NCI-H146 treated with DMSO at 0.1 percent for 48 hours (cell line): ENCODE measurements at regions not wholly inside any gene's neighbourhood (a gene's known extent, or its start where the extent isn't known, plus 50 kb on each side); places are given as distances from the start of the nearest gene placed in this dataset.
"Not testable (repeated sequence)": the region's sequence is repeated elsewhere in the genome, so short reads cannot be mapped to it uniquely, and the experiment has no call there.

Experiments used
- DNase-seq: peaks from one replicate; lab custom pipeline; 2025; ENCODE audit not compliant: unreplicated experiment; lab: John Stamatoyannopoulos, UW

DNA sequence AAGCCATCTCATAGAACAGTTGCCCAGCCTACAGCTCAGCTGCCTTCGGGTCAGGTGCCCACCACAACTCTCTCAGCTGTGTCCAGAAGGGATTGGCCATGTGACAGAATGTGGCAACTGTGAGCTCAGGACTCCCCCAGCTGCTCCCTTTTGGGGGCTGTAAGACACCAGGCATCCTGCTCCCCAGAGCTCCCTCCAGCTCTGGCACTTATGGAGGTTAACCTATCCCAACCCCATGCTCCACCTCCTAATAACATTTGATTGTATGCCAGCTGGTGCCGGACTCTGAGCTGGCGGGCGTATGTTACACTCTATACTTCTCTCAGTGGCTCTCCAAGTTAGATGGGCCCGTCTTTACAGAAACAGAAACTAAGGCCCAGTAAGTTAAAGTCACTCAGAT, 222.8 kb downstream of the FAM43A start:
- no peak for DNase-seq

DNA sequence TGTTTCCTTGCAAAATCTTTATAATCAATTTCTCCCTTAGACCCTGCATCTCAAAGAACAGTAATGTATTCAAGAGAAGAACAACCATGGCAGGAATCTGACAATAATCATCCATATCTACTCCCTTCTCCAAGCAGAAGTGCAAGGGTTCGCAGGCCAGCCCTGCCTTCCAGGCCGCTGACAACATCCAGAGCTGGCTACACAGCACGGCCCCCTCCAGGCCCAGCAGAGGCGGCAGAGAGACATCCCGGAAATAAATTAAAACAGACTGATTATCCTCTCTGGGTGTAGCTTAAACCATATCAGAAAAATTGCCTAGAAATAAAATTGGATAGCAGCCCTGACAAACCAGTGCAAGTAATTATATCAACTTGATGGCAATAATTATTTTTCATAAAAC, 223.3 kb downstream of the FAM43A start:
- DNase-seq, result no peak

DNA sequence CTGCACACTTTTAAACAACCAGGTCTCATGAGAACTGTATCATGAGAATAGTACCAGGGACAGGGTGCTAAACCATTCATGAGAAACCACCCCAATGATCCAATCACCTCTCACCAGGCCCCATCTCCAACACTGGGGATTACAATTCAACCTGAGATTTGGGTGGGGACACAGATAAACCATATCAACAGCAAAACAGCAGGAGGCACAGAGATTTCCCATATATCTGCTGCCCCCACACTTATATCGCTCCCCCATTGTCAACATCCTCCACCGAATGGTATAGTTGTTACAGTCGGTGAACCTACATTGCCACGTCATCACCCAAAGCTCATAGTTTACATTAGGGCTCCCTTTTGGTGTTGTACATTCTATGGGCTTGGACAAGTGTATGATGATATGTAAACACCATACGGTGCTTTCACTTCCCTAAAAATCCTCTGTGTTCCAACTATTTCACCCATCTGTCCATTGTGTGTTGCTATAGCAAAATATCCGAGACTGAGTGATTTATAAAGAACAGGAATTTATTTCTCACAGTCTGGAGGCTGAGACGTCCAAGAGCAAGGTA, 224.8 kb downstream of the FAM43A start:
- no peak for DNase-seq

DNA sequence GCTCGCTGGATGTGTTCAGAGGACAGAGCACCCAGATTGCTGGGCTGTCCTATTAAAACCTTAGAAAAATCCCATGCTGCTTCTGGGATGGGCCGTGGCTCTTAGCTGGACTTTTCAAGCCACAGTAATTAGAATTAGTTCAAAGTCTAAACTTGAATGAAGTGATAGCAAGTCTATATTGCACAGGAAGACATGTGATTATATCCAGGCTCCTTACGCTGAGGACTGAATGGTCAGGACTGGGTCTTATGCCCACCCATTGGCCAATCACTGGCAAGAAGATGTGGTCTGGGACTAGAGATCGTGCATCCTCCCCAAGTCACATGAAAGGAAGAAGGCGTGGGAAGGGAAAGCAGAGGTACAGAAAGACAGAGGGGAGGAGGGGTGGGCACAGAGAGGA, 227.6 kb downstream of the FAM43A start:
- no peak for DNase-seq

DNA sequence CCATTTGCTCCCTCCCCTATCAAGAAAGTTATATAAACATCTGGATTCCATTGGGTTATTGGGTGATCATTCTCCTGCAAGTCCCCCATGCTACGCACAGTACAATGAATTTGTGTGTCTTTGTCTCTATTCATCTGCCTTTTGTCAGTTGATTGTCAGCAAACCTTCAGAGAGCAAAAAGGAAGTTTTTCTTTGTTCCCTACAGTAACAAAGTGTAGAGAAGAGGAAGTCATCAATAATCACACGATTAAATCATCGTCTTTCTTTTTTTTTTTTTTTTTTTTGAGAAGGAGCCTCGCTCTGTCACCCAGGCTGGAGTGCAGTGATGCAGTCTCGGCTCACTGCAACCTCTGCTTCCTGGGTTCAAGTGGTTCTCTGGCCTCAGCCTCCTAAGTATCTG, 239.2 kb downstream of the FAM43A start:
- DNase-seq, result not testable (repeated sequence)

DNA sequence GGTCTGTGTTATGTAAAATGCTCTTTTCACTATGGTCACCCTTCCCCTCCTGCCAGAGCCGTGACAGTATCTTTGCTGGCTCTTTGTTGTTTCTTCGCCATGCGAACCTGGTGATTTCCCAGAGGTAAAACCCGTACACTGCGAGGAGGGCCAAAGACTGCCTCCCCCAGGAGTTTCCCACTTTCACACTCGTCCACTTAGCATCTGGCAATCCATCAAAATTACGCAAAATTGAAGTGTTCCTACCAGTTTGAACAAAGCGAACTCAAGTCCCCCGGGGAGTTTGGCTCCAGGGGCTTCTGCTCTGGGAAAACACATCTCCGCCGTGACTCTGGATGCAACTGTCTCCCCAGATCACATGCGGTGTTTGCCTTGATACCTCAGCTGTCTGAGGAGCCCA, 239.9 kb downstream of the FAM43A start:
- DNase-seq, result peak; percentile 67

DNA sequence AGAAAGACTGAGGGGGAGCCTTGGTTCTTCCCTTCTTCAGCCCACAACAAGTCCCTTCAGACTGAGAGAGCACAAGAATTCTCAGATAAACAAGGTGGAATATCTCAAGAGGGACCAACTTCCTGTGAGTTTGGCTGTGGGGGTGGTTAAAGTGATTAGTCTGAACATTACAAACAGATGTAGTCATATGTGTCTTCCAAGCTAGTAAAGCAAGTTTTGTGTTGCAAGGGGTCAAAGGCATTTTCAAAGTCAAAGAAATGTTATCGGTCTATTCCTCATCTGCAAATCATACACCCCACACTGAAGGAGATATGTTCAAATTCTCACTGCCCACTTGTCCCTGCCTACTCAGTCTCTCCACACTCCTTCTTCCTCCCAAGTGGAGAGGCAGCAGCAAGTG, 242.5 kb downstream of the FAM43A start:
- DNase-seq, result no peak

DNA sequence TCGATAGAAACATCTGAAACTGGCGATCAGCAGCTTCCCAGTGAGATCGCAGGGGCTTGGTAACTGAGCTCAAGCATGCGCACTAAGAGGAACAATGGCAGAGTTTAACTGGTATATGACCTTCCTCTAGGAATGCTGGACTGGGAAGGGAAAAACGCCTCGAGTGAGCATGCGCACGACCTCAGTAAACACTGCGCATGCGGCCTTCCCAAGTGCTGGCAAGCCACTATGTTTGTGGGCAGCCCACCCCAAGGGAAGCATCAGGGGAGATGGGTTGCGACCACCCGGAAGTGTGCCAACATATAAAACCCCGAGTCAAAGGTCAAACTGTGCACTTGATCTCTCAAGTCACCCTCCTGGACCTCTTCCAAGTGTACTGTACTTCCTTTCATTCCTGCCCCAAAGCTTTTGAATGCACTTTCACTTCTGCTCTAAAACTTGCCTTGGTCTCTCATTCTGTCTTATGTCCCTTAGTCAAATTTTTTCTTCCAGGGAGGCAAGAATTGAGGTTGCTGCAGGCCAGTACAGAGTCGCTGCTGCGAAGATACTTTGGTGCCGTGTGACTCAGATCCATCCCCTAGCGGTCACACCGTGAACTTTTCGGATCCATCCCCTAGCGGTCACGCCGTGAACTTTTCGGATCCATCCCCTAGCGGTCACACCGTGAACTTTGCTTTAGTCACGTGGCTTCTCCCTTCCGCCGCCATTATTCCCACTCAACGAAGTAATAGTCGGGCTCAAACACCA, 243.3 kb downstream of the FAM43A start:
- no peak for DNase-seq

DNA sequence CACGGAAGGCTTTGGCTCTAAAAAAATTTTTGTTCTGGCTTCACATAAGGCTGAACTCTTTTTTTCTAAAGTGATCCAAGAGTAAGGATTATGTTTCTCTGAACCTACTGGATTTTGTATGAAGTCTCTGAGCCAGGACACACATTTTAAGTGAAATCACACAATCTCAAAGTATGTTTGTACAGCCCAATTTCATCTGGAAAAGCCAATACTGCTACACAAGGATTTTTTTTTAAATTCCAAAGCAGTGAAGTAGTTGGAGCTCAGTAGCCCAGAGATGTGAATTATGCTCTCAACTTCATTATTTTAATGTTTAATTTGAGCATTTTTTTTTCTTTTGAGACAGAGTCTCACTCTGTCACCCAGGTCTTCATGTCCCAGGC, 243.9 kb downstream of the FAM43A start:
- DNase-seq, result no peak

DNA sequence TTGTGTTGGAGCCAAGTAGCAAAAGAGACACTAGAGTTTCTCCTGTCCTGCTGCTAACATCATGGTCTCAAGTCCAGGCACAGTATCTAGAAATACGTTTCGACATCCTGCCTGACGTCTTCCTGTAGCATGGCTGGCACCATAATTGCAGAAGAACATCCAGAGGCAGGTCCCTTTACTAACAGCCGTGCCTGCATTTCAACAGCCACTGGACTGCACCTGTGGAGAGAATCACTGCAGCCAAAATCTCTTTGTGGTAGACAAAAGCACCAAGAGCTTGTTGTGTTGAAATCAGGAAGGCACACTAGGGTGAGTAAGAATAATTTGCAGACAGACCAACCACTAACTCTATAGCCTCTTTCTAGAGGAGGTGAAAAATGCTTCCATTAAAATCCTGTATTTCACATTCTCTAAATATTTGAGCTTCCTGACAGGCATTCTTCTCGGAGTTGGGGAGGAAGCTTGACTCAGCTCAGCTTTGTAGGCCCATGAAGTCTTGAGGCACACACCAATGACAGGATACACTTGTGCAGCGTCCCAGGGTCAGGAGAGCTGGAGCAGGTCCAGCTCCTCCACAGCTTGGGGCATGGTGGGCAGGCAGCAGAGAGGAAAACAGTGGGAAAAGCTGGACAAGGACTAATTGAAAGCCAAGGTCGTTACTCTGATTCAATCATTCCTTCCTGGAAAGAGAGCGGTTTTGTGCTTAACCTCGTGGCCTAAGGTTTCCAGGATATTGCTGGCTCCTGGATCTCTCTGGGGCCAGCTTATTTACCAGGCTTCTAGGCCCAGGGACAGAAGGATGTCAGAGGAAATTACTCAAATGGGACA, 244.9 kb downstream of the FAM43A start:
- DNase-seq, result no peak

DNA sequence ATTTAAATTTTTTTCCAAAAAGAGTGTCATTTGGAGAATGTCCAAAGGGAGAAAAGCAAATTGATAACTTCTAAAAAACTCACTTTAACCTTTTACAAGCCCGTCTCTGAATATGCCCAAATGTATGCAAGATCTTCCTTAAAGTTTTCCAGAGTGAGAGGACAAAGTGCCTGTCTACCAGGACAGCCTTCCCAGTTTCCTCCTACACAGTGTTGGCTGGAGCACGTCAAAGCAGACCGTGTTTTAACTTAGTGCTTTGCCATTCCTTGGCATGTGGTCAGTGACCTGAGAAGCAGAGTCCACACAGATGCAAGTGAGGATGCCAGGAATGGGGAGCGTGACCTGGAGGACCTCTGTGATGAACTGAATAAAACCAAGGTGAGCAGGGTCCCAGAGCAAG, 245.7 kb downstream of the FAM43A start:
- no peak for DNase-seq

DNA sequence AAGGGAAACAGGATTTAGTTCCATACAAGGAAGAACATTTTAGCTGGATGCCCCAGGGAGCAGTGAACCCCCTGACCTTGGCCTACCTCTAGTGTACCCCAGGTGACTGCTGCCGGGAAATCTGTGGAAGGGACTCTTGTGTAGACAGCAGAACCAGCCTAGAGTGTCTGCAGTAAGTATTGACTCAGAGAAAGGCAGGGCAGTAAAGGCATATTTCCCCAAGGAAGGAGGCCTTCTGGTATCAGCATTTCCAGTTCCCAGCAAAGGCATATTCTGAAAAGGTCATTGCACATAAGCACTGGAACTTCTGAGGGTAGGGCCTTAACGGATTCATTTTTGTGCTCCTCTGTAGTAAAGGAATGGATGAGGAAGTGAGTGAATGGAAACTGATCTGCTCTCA, 246.2 kb downstream of the FAM43A start:
- no peak for DNase-seq

DNA sequence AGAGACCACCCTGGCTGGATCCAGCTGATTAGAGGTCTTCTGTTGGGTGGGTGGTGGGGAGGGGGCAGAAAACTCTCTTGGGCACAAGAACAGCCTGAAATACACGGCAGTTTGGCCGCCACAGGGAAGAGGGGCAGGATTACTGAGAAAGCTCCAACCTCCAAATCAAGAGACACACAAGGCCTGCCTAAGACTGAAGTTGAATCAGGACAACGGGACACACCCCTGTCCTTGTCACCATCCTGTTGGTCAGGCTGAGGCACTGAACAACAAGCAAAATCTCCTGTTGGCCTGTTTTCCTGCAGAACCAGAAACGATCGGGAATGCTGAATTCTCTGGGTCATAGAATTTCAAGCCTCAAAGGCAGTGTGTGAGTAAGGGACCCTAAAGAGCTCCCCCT, 247.8 kb downstream of the FAM43A start:
- DNase-seq, result no peak

DNA sequence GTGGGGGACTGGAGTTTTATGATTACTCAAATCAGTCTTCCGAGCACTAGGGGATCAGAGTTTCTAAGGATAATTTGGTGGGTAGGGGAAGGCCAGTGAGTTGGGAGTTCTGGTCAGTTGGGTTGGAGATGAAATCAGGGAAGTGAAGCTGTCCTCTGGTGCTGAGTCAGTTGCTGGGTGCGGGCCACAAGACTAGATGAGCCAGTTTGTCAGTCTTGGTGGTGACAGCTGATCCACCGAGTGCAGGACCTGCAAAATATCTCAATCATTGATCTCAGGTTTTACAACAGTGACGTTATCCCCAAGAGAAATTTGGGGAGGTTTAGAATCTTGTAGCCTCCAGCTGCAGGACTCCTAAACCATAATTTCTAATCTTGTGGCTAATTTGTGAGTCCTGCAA, 249.4 kb downstream of the FAM43A start:
- no peak for DNase-seq

DNA sequence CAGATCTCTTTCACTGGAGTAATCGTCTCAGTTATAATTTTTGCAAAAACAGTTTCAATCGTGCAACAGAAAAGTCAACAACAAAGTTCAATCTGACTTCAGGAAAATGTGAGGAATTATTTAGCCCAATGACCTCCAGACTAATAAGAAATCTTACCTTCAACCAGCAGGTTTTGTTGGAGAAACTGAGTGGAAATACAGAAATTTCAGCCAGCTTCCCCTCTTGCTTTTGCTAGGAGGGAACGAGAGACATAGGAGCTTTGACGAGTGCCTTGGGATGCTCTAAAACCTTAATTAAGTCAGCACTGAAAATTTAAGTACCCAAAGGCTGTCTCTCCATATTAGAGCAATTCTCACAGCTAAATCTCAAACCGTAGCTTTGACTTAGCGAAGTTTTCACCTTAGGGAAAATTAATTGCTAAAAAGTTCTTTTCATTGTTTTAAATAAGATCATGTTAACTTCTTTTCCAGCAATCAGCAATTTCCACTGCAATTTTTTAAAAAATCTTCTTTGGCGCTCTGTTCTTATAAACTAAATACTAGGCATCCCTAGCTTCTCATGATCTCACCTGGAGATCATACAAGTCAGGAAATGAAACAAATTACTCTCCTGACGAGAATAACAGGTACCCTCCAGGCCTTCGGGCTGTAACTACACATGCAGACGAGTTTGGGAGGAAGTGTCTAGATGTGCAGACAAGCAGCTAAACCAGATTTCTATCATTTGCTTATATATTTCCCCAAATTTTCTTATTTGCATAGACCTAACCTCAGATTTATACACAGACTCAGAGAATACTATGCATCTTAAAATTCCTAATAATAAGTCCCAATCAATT, 250.2 kb downstream of the FAM43A start:
- no peak for DNase-seq

DNA sequence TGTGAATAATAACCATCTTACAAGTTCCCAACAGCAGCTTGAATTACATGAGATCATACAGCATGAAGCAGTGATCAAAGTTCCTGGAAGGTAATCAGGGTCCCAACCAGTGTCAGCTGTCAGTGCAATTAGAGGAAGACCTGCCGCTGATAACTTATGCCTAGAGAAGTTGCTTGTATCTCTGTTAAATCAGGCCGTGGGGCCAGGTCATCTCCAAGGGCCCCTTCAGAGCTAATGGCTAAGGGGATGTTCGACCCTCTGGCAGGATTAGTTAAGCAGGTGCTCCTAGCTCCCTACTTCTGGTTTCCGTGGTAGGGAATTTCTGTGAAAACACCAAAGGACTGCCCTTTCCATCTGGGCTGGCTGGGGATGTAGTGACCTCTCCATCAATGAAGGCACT, 251.0 kb downstream of the FAM43A start:
- DNase-seq, result no peak

DNA sequence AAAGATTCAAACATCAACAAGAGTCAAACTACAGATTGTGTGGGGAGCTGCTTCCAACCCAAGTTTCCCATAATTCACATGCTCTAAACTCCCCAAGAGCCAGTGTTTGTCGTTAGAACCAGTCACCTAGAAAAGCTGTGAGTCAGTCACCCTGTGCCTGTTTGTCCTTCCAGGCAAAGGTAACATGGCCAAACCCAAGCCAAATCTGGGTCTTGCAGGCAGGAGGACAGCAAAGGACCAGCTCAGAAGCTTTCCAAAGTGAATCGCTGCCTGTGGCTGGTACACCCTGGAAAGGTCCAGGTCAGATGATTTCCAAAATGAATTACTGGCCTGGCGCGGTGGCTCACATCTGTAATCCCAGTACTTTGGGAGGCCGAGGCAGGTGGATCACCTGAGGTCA, 251.5 kb downstream of the FAM43A start:
- no peak for DNase-seq

DNA sequence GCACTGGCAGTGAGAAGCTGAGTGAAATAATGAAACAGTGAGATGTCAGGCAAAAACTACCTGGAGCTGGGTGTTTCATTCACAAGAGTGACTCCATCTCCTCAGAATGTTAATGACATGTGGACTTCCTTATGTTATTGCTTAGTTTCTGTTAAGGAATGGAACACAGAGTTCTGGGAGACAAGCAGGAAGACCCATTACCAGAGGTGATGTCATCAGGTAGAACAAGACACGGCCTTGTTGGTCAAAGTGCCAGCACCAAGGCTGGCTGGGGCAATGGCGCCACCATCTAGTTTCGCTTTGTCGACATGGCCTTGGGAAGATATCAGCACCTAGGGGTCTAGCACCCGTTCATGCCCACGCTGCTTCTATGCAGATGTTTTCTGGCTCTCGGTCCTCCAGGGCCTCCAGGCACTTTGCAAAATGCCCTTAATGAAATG, 252.2 kb downstream of the FAM43A start:
- no peak for DNase-seq

DNA sequence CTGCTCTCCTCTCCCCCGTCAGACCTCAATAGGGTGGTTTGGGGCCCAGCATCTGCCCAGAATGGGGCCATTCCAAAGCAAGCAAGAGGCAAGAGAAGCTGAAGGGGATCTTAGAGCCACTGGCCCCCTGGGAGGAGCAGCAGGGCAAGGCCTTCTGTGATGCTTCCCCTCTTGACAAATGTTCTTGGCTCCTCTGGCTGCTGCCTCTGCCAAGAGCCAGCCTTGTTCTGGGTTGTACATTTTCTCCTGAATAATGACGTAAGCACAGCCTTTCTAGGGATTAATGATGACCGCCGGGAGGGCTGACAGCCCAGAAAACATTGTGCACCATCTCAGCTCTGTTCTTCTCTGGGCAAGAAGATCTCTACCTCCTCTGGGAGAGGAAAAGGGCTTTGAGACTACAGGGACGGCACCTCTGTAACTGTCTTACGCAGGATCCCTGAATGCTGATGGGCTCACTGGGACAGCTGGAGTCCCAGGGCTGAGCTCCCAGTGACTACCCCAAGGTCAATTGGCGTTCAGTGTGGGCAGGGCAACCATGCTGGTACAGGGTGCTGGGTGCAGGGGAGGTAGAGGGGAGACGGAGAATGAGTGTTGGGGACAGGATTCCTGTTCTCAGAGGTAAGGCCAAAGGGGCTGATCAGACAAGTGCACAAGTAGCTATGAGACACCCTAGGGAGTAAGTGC, 253.3 kb downstream of the FAM43A start:
- DNase-seq, result no peak

DNA sequence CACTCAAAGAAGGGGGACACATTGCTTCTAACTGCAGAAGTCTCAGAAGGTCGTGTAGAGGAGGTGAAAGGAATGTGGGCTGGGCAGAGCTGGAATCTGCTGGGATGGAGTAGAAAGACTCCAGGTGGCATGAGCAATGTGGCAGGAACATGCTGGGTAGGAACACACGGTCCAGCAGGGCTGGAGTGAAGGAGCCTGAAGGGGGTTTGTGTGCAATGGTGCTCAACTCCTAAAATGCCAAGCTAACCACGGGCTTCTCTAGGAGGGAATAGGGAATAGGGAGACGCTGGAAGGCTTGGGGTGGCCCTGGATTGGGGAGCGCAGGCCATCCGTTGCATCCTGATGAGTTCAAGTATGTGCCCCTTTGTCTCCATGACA, 253.8 kb downstream of the FAM43A start:
- DNase-seq, result no peak
